RPMI8226 (cell line): ENCODE measurements at regions not wholly inside any gene's neighbourhood (a gene's known extent, or its start where the extent isn't known, plus 50 kb on each side); places are given as distances from the start of the nearest gene placed in this dataset.
"Not testable (repeated sequence)": the region's sequence is repeated elsewhere in the genome, so short reads cannot be mapped to it uniquely, and the experiment has no call there.

Experiments used
- DNase-seq: peaks from one replicate; pipeline ENCODE4 v3.0.0-alpha.2; 2015

- no peak for DNase-seq
Observed at GRCh38 chr6:86028776-86029175, 386.1 kb upstream of the SYNCRIP start.

DNA sequence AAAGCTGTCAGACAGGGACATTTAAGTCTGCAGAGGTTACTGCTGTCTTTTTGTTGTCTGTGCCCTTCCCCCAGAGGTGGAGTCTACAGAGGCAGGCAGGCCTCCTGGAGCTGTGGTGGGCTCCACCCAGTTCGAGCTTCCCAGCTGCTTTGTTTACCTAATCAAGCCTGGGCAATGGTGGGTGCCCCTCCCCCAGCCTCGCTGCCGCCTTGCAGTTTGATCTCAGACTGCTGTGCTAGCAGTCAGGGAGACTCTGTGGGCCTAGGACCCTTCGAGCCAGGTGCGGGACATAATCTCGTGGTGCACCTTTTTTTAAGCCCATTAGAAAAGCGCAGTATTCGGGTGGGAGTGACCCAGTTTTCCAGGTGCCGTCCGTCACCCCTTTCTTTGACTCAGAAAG lies 384.2 kb upstream of the SYNCRIP start:
- not testable (repeated sequence) for DNase-seq

DNA sequence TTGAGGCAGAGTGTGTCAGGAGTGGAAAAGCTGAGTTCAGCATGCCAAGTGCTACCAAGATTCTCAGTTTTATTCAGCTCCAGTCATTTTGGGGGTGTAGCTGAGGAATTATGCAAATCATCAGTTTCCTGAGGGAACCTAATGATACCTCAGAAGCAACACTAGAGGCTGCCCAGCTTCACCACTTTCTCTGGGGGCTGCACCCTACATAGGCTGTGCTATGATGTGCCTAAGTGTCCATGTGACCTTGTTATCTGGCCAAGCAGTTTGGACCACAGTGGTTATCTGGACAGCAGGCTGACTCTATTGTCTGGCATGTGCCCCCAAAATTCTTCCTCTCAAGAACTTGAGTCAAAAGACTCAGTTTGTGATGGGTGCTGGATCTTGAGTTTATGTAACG lies 374.6 kb upstream of the SYNCRIP start:
- DNase-seq: no peak

- DNase-seq: no peak
Observed at GRCh38 chr6:86016567-86016966, 373.9 kb upstream of the SYNCRIP start.

GRCh38 chr6:86016077-86016476 lies 373.4 kb upstream of the SYNCRIP start:
- no peak for DNase-seq

GRCh38 chr6:86012991-86013390 lies 370.3 kb upstream of the SYNCRIP start:
- DNase-seq: not testable (repeated sequence)

DNA sequence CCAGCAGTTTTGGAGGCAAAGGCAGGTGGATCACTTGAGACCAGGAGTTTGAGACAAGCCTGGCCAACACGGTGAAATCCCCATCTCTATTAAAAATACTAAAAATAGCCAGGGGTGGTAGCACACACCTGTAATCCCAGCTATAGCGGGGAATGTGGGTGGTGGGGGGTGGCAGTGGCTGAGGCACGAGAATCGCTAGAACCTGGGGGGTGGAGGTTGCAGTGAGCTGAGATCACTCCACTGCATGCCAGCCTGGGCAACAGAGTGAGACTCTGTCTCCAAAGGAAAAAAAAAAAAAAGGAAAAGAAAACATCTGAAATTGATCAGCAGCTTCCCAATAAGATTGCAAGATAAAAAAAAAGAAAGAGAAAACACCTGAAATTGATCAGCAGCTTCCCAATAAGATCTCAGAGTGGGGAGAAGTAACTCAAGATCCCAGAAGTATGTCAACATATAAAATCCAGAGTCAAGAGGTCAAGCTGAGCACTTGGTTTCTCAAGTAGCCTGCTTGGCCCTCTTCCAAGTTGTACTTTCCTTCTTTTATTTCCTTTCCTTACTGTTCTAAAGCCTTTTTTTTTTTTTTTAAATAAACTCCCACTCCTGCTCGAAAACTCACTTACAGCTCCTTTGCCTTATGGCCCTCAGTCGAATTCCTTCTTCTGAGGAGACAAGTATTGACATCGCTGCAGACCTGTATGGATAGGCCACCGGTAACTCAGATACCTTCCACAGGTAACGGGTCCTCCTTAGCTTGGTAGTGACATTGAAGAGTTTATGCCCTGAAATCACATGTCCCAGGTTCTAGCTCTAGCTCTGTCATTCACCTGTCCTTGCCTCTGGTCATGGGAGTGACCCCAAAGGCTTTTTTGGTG lies 368.5 kb upstream of the SYNCRIP start:
- no peak for DNase-seq

GRCh38 chr6:85997206-85997605 lies 354.5 kb upstream of the SYNCRIP start:
- DNase-seq: no peak

DNA sequence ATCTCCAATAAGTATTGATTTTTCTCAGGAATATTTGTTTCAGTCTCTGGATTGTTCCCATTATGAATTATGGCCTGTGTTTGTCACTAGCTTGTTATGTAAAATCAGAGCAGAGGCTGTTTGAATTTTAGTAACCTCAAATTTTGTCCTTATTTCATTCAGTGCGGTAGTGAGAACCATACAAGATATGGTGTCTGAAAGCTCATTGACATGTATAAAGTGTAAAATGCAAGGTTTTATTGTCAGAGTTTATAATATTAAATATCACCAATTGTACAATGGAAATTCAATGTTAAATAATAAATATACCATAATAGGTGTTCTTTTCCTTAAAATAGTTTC lies 353.3 kb upstream of the SYNCRIP start:
- no peak for DNase-seq

- DNase-seq: no peak
Observed at GRCh38 chr6:85995339-85996033, 352.8 kb upstream of the SYNCRIP start.

- no peak for DNase-seq
Observed at GRCh38 chr6:85986681-85987080, 344.0 kb upstream of the SYNCRIP start.

- no peak for DNase-seq
Observed at GRCh38 chr6:85983032-85983659, 340.5 kb upstream of the SYNCRIP start.

- no peak for DNase-seq
Observed at GRCh38 chr6:85977661-85978060, 335.0 kb upstream of the SYNCRIP start.

- no peak for DNase-seq
Observed at GRCh38 chr6:85975957-85976356, 333.3 kb upstream of the SYNCRIP start.

- no peak for DNase-seq
Observed at GRCh38 chr6:85971238-85971637, 328.6 kb upstream of the SYNCRIP start.

- DNase-seq: no peak
Observed at GRCh38 chr6:85966828-85967227, 324.1 kb upstream of the SYNCRIP start.

DNA sequence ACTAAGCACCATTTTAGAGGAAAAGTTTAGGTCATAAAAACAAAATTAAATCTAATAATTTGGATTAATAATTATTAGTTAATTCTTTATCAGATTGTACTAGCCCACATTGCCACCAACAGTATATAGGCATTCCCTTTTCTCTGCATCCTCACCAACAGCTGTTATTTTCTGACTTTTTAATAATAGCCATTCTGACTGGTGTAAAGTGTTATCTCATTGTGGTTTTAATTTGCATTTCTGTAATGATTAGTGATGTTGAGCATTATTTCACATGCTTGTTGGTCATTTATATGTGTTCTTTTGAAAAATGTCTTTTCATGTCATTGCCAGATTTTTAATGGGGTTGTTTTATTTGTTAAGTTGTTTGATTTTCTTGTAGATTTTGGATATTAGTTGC lies 319.1 kb upstream of the SYNCRIP start:
- DNase-seq: no peak

- no peak for DNase-seq
Observed at GRCh38 chr6:85961125-85961524, 318.4 kb upstream of the SYNCRIP start.

DNA sequence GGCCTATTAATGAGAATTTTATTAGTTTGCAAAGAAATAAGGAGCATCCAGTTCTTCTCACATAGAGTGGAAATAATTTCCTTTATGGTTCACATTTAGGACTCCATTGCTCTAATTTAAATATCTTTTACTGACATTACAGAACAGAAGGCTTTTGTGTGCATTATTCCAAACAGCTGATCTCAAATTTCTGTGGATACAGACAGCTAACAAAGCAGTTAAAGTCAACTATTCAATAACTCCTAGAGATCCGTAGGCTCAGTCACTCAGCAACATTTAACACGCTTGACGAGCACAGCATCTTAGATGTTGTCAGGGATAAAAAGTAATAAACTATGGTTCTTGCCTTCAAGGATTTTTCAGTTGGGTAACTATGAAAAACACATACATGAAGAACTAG lies 305.8 kb upstream of the SYNCRIP start:
- no peak for DNase-seq

DNA sequence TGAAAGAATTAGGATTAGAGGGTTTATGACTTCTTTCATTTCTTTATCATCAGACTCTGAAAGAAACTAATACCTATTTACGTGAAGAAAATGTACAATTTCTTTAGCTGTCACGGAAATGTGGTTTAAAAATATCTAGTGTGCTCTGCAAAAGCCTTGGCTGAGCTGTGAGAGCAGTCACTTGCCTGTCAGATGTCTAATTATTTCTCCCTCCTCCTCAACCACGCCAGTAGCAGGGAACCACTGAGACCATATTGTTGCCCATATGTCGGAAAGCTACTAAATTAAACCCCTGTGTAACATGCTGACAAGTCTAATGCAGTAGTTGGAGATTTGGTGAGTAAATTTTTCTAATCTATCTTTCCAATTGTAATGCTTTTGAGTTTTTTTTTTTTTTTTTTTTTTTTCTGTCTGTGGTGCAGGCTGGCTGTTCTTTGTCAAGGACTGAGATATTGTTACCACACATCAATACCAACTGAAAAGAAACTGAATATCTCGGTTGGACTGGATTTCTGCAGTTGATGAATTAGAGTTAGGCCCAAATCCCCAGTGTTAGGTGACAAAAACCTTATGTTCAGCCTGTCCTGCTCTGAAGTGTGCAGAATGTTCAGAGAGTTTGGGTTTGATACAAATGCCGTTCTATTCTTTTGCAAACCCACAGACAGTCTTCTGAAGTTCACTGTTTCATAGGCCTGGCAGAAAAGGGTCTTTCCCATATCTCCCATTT lies 302.9 kb upstream of the SYNCRIP start:
- no peak for DNase-seq

- DNase-seq: no peak
Observed at GRCh38 chr6:85944776-85945175, 302.1 kb upstream of the SYNCRIP start.

GRCh38 chr6:85942844-85943243 lies 300.2 kb upstream of the SYNCRIP start:
- no peak for DNase-seq

- DNase-seq: no peak
Observed at GRCh38 chr6:85936916-85937315, 294.2 kb upstream of the SYNCRIP start.
